SH-SY5Y (cell line): ENCODE measurements at regions not wholly inside any gene's neighbourhood (a gene's known extent, or its start where the extent isn't known, plus 50 kb on each side); places are given as distances from the start of the nearest gene placed in this dataset.

Source experiments
- GATA2 ChIP-seq: IDR thresholded peaks from 2 replicates; pipeline ENCODE4 v1.6.1; 2011; ENCODE audit warnings: mild to moderate bottlenecking, low read depth, low read length
- GATA3 ChIP-seq: IDR thresholded peaks from 2 replicates; pipeline ENCODE4 v1.6.1; 2011; ENCODE audit warnings: low read depth, mild to moderate bottlenecking, low read length, moderate library complexity

DNA sequence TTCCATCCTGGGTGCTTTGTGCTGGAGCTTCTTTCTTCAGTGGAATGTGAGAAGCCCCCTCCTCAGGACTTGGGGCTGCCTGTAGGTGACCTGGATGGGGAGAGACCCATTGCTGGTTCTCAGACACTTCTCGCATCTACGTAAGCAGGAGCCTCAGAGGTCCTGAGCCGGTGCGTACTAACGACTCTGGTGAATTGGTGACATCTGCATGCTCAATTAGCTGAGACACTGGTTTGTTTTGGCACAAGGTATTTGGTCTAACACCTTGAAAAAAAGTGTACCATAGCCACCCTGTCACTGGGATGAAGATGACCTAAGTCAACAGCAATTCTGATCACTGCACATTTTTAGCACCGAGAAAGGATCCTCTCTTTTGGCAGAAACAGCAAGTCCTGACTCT lies 57.7 kb downstream of the LRRC30 start:
- TF ChIP-seq GATA3 (no peak), GATA2 (no peak)

DNA sequence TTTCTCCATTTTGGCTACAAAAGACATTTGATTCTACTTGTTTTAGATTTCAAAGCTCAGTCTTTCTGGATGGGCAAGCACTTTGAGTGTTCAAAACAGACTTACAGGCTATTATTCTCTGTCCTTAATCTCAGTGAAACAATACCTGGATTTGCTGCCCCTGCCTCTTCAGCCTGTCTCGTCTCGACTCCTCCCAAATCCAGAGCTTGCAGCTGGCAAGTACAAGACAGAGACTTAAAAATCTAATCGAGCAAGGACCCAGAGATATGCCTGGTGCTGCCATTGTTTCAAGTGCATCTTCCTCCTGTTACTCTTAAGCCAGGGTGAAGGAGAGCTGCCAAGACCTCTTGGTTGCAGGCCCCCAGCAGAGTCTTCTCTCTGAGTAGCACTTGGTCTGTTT lies 59.2 kb downstream of the LRRC30 start:
- no peak for TF ChIP-seq GATA2
- TF ChIP-seq GATA3: no peak

DNA sequence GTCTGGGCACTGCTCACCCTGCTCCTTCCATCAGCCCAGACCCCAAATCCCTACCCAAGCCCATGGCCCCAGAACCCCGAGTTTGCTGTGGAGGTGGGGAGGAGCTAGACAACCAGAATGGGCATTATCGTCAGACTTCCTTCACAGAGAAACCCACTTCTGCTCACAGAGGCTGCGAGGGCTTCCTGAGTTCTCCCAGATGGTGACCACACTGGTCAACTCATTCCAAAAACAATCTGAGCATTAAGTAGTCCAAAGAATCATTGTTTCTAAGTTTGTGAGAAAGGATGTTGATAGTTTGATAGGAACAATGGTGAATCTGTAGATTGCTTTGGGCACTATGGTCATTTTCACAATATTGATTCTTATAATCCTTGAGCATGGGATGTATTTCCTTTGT lies 60.2 kb downstream of the LRRC30 start:
- TF ChIP-seq GATA3 (no peak), GATA2 (no peak)

DNA sequence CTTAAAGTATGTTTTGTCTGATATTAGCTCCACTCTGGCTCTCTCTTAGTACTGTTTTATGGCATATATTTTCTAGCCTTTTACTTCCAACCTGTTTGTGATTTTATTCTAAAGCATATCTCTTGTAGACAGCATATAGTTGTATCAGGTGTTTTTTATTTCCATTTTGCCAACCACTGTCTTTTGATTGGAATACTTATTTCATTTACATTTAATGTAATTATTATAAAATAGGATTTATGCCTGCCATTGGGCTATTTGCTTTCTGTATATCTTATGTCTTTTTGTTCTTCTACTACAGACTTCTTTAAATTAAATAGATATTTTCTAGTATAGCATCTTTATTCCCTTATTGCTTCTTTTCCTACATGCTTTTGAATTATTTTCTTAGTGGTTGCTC lies 67.3 kb downstream of the LRRC30 start:
- TF ChIP-seq GATA2: no peak
- TF ChIP-seq GATA3: no peak

DNA sequence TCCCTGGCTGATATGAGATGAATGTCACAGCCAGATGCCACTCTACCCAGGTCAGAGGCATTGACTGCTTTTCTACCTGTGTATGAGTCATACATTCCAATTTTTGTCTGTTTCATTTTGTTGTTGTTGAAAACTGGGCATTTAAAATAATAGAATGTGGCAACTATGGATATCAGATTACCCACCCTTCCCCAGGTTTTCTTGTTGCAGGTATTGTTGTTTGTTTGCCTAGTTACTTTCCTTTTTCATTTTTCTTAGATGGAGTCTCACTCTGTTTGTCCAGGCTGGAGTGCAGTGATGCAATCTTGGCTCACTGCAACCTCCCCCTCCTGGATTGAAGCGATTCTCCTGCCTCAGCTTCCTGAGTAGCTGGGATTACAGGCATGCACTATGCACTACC lies 70.2 kb downstream of the LRRC30 start:
- TF ChIP-seq GATA2 (no peak), GATA3 (no peak)

DNA sequence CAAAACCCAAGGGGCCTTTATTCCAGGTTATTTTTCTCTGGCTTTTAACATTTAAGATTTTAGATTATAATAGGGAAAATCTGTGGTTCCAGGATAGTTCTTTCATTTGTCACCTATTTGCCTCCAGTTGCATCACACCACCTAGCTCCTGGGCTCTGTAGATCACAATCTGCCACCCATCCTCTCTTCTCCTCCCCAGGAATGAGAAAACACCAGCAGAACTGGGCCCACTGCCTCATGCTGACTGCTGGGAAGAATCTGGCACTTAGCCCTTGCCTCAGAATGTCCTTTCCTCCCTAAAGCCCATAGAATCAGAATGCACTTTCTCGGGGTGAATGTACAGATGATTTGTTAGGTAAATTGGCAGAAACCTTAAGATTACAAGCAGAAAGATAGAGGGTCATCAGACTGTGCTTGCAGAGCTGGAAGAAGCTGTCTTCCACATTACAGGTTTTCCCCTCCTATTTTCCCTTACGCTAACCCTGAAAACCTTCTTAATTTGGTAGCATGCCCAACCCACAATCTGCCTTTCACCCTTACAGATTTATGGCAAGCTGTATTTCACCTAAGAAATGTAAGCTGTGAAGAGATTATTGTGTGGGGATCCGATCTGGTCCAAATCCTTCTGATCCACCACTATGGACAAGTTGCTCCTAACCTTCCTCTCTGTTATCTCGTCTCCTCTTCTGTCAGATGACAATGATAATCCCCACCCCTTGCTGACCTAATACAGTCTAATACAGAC lies 72.6 kb downstream of the LRRC30 start:
- TF ChIP-seq GATA3 (no peak), GATA2 (no peak)

DNA sequence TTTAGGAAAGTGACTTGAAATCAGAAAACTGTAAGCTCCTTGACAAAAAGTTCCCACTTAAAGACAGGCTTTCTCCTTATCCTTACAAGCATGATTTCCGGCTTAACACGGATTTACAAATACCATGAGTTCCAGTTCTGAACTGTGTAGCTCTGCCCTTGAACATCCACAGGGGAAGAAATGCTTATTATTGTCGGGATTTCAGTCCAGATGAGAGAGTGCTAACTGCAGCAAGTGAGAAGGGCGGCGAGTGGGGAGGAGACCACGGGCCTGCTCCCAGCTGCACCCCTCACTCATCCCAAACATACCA lies 73.1 kb downstream of the LRRC30 start:
- TF ChIP-seq GATA3 (no peak), GATA2 (no peak)

DNA sequence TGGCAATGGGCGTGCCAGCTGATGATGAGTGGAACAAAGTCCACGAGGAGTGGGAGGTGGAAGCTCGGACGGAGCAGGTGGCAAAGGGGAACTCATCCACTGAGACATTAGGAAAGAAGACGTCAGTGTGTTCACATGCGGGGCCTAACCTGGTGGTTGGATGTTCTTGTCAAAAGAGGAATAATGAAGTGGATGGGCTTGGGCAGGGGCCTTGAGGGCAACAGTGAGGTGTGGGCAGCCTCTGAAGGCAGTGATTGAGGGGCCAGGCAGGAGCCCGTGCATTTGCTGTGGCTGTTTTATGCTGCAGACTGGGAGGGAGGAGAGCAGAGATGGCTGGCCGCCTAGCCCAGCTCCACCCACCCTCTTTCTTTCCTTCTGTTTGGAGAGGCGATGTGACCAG lies 74.5 kb downstream of the LRRC30 start:
- TF ChIP-seq GATA3 (no peak), GATA2 (no peak)

DNA sequence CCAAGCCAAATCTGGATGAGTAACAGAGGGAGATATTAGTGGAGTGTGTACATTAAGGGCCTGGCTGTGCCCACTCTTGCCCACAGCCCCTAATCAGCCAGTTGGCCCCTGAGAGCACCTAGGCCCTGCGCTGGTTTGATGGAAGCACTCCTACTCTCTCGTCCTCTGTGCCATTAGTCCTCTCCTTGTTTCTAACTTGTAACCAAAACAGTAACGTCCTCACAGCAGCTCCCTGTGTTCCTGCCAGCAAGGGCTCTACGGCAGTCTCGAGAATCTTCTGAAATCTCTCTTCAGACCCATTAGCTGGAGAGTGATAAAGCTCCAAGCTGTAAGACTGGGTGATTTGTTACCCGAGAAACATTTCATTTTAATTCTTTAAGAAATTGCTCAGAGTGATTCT lies 76.1 kb downstream of the LRRC30 start:
- TF ChIP-seq GATA3 (no peak), GATA2 (no peak)

DNA sequence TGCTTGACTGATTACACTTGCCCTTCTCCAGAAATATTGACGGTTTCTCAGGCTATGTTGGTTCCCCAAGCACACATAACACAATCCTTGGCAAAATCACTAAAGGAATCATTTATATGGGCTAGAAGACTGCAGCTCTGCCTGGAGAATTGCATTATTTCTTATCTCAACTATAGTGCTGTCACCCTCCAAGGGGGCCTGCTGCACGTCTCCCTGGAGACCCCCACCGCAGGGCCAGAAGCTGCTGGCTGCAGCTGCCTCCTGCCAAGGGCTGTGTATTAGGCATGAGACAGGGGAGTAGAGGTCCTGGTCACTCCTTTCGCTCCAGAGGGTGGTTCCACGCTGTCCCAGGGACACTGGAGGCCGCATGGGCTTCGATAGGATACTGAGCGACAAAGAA lies 76.6 kb downstream of the LRRC30 start:
- TF ChIP-seq GATA2 (no peak), GATA3 (no peak)

DNA sequence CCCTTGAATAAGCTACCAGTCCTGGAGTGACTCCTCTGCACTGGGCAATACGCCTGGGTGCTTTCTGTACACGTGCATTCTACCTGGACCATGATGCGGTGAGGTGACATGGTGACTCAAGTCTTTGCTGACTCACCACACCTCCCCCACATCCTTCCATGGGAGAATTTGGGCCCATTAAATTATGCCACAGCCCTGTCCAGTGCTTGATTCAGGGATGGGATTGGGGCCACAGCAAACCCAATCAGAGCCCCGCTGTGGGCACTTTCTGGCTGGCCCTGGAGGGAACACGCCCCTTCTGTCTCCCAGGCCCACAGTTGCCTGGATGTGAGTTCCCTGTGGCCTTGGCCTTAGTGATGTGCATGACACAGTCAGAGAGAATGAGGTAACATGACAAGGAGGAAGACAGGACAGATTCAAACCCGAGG lies 86.9 kb downstream of the LRRC30 start:
- TF ChIP-seq GATA2 (no peak), GATA3 (no peak)

DNA sequence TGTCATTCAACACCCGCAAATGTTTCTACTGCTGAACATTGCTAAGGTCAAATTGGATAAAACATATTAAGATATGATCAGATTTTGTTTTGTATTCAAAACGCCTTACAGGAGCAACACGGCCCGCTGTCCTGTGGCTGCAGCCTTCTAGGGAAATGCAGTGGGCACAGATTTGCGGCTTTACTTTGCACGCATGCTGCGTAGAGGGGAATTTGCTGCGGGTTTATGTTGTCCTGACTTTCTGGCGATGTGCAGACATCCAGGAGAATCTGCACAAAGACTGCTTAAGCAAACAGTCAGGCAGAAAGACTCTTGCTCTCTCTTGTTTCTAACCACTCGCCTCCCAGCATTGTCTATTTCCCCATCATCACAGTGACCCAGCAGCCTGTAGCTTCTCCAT lies 88.3 kb downstream of the LRRC30 start:
- TF ChIP-seq GATA3 (no peak), GATA2 (no peak)

DNA sequence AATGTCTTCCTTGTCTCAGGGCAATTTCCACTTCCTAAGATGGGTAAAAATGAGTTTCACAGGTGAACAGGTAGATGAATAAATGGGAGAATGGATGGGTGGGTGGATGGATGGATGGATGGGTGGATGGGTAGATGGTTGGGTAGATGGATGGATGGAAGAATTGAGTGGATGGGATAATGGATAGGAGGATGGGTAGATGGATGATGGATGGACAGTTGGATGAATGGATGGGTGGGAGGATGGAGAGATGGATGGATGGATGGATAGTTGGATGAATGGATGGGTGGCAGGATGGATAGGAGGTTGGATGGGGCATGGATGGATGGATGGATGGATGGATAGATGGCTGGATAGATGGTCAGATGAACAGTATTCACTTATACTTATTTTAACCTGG lies 90.9 kb downstream of the LRRC30 start:
- TF ChIP-seq GATA3 (no peak), GATA2 (no peak)

DNA sequence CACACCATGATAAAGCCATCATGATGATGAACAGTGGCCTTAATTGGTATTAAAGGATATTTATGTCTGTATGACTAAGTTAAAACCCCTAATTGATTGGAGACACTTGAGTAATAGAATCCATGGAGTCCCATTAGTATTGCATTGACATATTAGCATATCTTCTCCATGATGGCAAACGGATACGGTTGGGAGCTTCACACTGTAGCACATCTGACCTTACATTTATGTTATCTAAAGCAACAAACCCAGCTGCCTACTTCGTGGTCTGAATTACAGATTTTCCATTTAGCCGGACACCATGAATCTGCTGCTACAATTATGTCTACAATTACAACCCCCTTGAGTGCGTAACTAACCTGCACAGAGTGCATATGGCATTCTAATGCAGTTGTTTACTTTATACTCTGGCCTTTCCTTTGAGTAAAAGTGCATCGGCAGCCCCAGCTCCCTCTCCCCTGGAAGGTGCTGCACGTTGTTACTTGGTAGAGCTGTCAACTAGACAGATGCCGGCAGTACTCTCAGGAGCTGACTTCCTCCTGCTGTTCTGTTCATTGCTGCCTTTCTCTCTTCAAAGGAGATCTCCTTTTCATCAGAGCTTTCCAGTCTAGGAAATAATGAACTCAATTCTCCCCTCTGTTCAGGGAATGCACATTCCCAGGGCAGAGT lies 92.1 kb downstream of the LRRC30 start:
- TF ChIP-seq GATA2 (no peak), GATA3 (no peak)

DNA sequence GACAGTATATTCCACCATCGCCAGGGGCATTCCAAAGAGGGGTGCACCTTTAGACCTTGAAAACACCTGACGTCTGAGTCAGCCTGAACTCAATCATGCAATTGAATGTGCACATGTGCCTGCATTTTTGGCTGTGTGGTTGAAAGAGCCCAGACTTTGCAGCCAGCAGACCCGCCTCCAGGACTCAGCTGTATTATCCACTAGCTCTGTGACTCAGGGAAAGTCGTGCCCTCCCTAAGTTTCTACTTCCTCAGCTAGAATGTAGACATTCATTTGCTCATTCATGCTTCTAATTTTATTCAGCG lies 94.2 kb downstream of the LRRC30 start:
- TF ChIP-seq GATA3 (no peak), GATA2 (no peak)

DNA sequence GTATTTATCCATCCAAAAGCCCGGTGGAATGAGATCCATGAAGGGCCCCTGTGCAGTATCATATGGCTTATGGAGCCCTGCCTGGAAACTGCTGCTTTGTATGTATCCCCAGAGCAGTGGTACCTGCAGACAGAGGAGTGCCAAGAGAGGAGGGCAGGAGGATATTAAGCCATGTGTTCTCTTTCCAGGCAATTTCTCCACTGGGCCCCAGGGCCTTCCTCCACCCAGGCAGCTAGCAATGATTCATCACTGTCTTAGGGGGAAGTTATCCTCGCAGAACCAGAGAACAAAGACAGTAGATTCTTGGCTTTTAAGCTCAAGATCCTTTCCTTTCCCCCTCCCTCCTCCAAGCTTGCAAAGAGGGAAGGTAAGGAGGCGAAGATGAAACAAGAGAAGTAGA lies 98.1 kb downstream of the LRRC30 start:
- no peak for TF ChIP-seq GATA3
- TF ChIP-seq GATA2: no peak

DNA sequence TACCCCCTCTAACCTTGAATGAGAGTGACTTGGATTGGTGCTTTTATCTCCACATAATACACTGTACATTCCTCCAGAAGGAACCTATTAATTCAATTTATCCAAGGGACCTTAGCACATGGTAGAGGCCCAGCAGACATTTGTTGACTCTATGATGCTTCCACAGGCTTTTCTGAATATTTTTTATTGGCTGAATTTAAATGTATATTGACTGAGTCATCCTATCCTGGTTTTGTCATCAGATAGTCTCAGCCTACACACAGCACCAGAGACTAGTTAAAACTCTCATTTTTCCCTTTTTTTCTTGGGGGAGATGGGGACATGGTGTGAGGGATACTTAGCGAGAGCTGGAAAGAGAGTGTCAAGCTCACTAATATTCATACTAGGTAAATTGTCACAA lies 101.6 kb downstream of the LRRC30 start:
- TF ChIP-seq GATA3 (no peak), GATA2 (no peak)
